NT2/D1 (cell line): ENCODE measurements at regions not wholly inside any gene's neighbourhood (a gene's known extent, or its start where the extent isn't known, plus 50 kb on each side); places are given as distances from the start of the nearest gene placed in this dataset.
"Not testable (repeated sequence)": the region's sequence is repeated elsewhere in the genome, so short reads cannot be mapped to it uniquely, and the experiment has no call there.

Experiments
- SUZ12 ChIP-seq: IDR thresholded peaks from 2 replicates; pipeline ENCODE4 v1.6.1; 2011; ENCODE audit not compliant: insufficient read length, insufficient read depth; ENCODE audit errors: extremely low read depth
- YY1 ChIP-seq: IDR thresholded peaks from 2 replicates; pipeline ENCODE4 v1.6.1; 2011; ENCODE audit not compliant: insufficient read length, insufficient read depth
- ZNF274 ChIP-seq: IDR thresholded peaks from 2 replicates; pipeline ENCODE4 v1.6.1; 2011; ENCODE audit warnings: mild to moderate bottlenecking, low read depth, low read length

DNA sequence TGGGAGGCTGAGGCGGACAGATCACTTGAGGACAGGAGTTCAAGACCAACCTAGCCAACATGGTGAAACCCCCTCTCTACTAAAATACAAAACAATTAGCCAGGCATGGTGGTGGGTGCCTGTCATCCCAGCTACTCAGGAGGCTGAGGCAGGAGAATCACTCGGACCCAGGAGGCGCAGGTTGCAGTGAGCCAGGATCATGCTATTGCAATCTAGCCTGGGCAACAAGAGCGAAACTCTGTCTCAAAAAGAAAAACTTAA lies 310.3 kb upstream of the GADL1 start:
- TF ChIP-seq YY1, SUZ12, ZNF274: not testable (repeated sequence)
